Neural progenitor cell (in vitro differentiated cells): ENCODE measurements at regions not wholly inside any gene's neighbourhood (a gene's known extent, or its start where the extent isn't known, plus 50 kb on each side); places are given as distances from the start of the nearest gene placed in this dataset.

Experiments used
- CTCF ChIP-seq: fragments of 200-600 bp; sonication (generic); IDR thresholded peaks from 2 replicates; pipeline ENCODE4 v1.5.1; 2017; ENCODE audit warnings: antibody characterized with exemption, mild to moderate bottlenecking
- EZH2 ChIP-seq: fragments of 200-600 bp; sonication (generic); IDR thresholded peaks from 2 replicates; pipeline ENCODE4 v1.6.1; 2017; ENCODE audit warnings: antibody characterized with exemption, mild to moderate bottlenecking, moderate library complexity

DNA sequence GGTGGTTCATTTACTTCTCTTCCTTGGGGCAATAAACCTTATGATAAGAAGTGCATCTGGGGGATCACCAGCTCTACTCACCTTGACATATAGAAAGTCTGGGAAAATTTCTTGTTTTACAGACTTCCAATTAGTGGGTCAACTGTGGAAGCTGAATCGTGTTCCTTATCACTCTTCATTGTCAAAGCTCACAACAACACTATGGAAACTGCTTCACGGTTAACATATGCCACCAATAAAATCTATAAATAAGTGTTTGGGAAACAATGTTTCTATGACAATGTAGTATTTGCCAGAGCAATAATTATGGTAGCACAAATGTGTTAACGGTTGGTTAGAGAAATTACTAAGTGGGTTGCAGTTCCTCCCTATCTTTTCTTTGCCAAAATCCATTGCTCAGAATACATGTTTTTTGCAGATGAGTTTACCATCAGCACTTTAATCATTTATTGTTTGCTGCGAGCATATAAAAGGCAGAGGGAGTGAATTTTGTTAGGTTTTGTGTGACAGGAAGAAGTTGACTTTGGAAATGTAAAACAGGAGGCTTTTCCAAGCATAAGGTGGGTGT lies 321.8 kb downstream of the RFC3 start:
- TF ChIP-seq CTCF (no peak), EZH2 (no peak)
